AG09309 (cell line): ENCODE measurements at regions not wholly inside any gene's neighbourhood (a gene's known extent, or its start where the extent isn't known, plus 50 kb on each side); places are given as distances from the start of the nearest gene placed in this dataset.

Source experiments
- DNase-seq: peaks from one replicate; pipeline ENCODE4 v3.0.0-alpha.2; 2010; ENCODE audit warnings: low read depth
- H3K4me3 ChIP-seq: 2 replicates; pipeline ENCODE4 v1.5.1; 2011; ENCODE audit warnings: mild to moderate bottlenecking, low read depth, low read length, moderate library complexity; ENCODE audit not compliant: control insufficient read depth
- CTCF ChIP-seq: IDR thresholded peaks from 2 replicates; pipeline ENCODE4 v1.5.1; 2011; ENCODE audit warnings: mild to moderate bottlenecking, low read depth, low read length, inconsistent platforms; ENCODE audit not compliant: insufficient read depth, control insufficient read depth; ENCODE audit errors: missing control alignments

- no peak for DNase-seq
- TF ChIP-seq CTCF = no peak
- no peak overlapping the region for H3K4me3 ChIP-seq
These were observed 128.2 kb upstream of the WDFY3 start for GRCh38 chr4:85094735-85095134.

GRCh38 chr4:85102606-85103005 is 136.1 kb upstream of the WDFY3 start:
- no peak overlapping the region for H3K4me3 ChIP-seq
- no peak for TF ChIP-seq CTCF
- no peak for DNase-seq

GRCh38 chr4:85106166-85106565 is 139.7 kb upstream of the WDFY3 start:
- no peak for TF ChIP-seq CTCF
- no peak for DNase-seq
- H3K4me3 ChIP-seq = no peak overlapping the region

- no peak for TF ChIP-seq CTCF
- no peak overlapping the region for H3K4me3 ChIP-seq
- no peak for DNase-seq
These were observed 140.4 kb upstream of the WDFY3 start for GRCh38 chr4:85106805-85107336.

GRCh38 chr4:85107553-85107952 is 141.1 kb upstream of the WDFY3 start:
- no peak for DNase-seq
- no peak for TF ChIP-seq CTCF
- no peak overlapping the region for H3K4me3 ChIP-seq

GRCh38 chr4:85113706-85114105 is 147.2 kb upstream of the WDFY3 start:
- DNase-seq = no peak
- no peak overlapping the region for H3K4me3 ChIP-seq
- TF ChIP-seq CTCF = no peak

- H3K4me3 ChIP-seq = no peak overlapping the region
- TF ChIP-seq CTCF = no peak
- DNase-seq = no peak
These were observed 148.0 kb upstream of the WDFY3 start for GRCh38 chr4:85114526-85114925.
